Breast epithelium (tissue), 4 donors: ENCODE measurements at regions not wholly inside any gene's neighbourhood (a gene's known extent, or its start where the extent isn't known, plus 50 kb on each side); places are given as distances from the start of the nearest gene placed in this dataset.

Experiments used
- DNase-seq, 2 donors: peaks; one replicate each; pipeline ENCODE4 v3.0.0-alpha.2; 2019; ENCODE audit warnings: low spot score in 2 of 2
- H3K27ac ChIP-seq, 2 donors: fragments of 200-600 bp; sonication (generic) in 1 of 2; one replicate each; pipeline ENCODE4 v1.5.1; 2016 to 2019; ENCODE audit warnings: mild to moderate bottlenecking in 1 of 2
- H3K27me3 ChIP-seq, 2 donors: fragments of 200-600 bp; sonication (generic) in 1 of 2; one replicate each; pipeline versions ENCODE4 v1.5.1 to v1.6.0; 2017 to 2019; ENCODE audit warnings: control low read depth in 1 of 2, mild to moderate bottlenecking in 1 of 2
- H3K36me3 ChIP-seq: fragments of 200-600 bp; one replicate; pipeline ENCODE4 v1.5.1; 2019
- H3K4me1 ChIP-seq, 2 donors: fragments of 200-600 bp; sonication (generic); one replicate each; pipeline ENCODE4 v1.5.1; 2016 to 2019; ENCODE audit warnings: control low read depth in 1 of 2
- H3K4me3 ChIP-seq, 3 donors: fragments of 200-600 bp; sonication (generic); 1 replicate in 2 of 3; 2 replicates in 1 of 3; pipeline ENCODE4 v1.5.1; 2016 to 2019; ENCODE audit warnings: mild to moderate bottlenecking in 3 of 3, moderate library complexity in 2 of 3
- H3K9me3 ChIP-seq, 2 donors: fragments of 200-600 bp; sonication (generic) in 1 of 2; one replicate each; pipeline ENCODE4 v1.5.1; 2016 to 2019; ENCODE audit warnings: control low read depth in 1 of 2
- CTCF ChIP-seq, 3 donors: fragments of 450-650 bp; IDR thresholded peaks; one replicate each; pipeline ENCODE4 v1.5.1; 2016 to 2017; ENCODE audit warnings: antibody characterized with exemption in 3 of 3, mild to moderate bottlenecking in 3 of 3, moderate library complexity in 3 of 3
- POLR2A ChIP-seq: fragments of 450-650 bp; IDR thresholded peaks from one replicate; pipeline ENCODE4 v1.6.1; 2016; ENCODE audit warnings: antibody characterized with exemption, mild to moderate bottlenecking, moderate library complexity
- POLR2AphosphoS5 ChIP-seq, 3 donors: sonication (generic); formaldehyde crosslinking; IDR thresholded peaks; one replicate each; pipeline ENCODE4 v1.6.1; 2017; ENCODE audit warnings: antibody characterized with exemption in 3 of 3
- intact Hi-C: fragments of 100-400 bp; cut with DNase I; formaldehyde crosslinking; loops from one replicate; pipeline ENCODE4 v1.15.1; 2023; ENCODE audit warnings: low total_unique reads

- Histone ChIP-seq H3K4me1 (no peaks in the 10 kb centered on the region), H3K36me3 (no peaks in the 10 kb centered on the region), H3K4me3 (no peak overlapping the region), H3K27me3 (no peaks in the 10 kb centered on the region), H3K27ac (no peak overlapping the region), H3K9me3 (no peaks in the 10 kb centered on the region)
- no peak for DNase-seq
- intact Hi-C loops = no loop called here
- no peak for TF ChIP-seq CTCF (IDR thresholded peaks at IDR 0.05)
- TF ChIP-seq POLR2AphosphoS5 (IDR thresholded peaks at IDR 0.05) = no peak
- no peak for TF ChIP-seq POLR2A
These were observed 67.2 kb upstream of the CTBP2 start for GRCh38 chr10:125227546-125227945.

GRCh38 chr10:125226823-125227222 lies 66.5 kb upstream of the CTBP2 start:
- DNase-seq = no peak
- no peak for TF ChIP-seq POLR2AphosphoS5 (IDR thresholded peaks at IDR 0.05)
- TF ChIP-seq CTCF (IDR thresholded peaks at IDR 0.05) = no peak
- TF ChIP-seq POLR2A = no peak
- Histone ChIP-seq H3K4me1 (no peaks in the 10 kb centered on the region), H3K4me3 (no peak overlapping the region), H3K36me3 (no peaks in the 10 kb centered on the region), H3K27ac (no peak overlapping the region), H3K27me3 (no peaks in the 10 kb centered on the region), H3K9me3 (no peaks in the 10 kb centered on the region)
- intact Hi-C loops = no loop called here

- TF ChIP-seq POLR2AphosphoS5 (IDR thresholded peaks at IDR 0.05) (no peak), CTCF (IDR thresholded peaks at IDR 0.05) (no peak), POLR2A (no peak)
- Histone ChIP-seq H3K9me3 (no peaks in the 10 kb centered on the region), H3K4me3 (no peak overlapping the region), H3K27ac (no peak overlapping the region), H3K27me3 (no peaks in the 10 kb centered on the region), H3K4me1 (no peaks in the 10 kb centered on the region), H3K36me3 (no peaks in the 10 kb centered on the region)
- DNase-seq = no peak
- intact Hi-C loops = no loop called here
These were observed 65.6 kb upstream of the CTBP2 start for GRCh38 chr10:125226005-125226404.

GRCh38 chr10:125225051-125225450 lies 64.7 kb upstream of the CTBP2 start:
- intact Hi-C loops = no loop called here

More at GRCh38 chr10:125225051-125225450, 64.7 kb upstream of the CTBP2 start:
- Histone ChIP-seq H3K27me3 (no peaks in the 10 kb centered on the region), H3K4me3 (no peak overlapping the region), H3K9me3 (no peaks in the 10 kb centered on the region), H3K27ac (no peak overlapping the region), H3K36me3 (no peaks in the 10 kb centered on the region), H3K4me1 (no peaks in the 10 kb centered on the region)
- no peak for TF ChIP-seq POLR2A
- TF ChIP-seq POLR2AphosphoS5 (IDR thresholded peaks at IDR 0.05) = no peak
- no peak for TF ChIP-seq CTCF (IDR thresholded peaks at IDR 0.05)
- no peak for DNase-seq
